ENCODE measurements at regions not wholly inside any gene's neighbourhood (a gene's known extent, or its start where the extent isn't known, plus 50 kb on each side); places are given as distances from the start of the nearest gene placed in this dataset.

- Histone ChIP-seq H3K79me2 (ENCODE audit: insufficient read depth, low read length) (no peaks in the 10 kb centered on the region), H3K4me3 (ENCODE audit: low read depth in 1 of 2, low read length in 2 of 2) (no peak overlapping the region), H2AFZ (ENCODE audit: low read depth, low read length) (no peak overlapping the region), H3K4me2 (ENCODE audit: insufficient read depth, low read length) (no peak overlapping the region), H3K9me3 (ENCODE audit: insufficient read depth, low read length, severe bottlenecking) (no peaks in the 10 kb centered on the region), H3K27me3 (ENCODE audit: insufficient read depth, low read length, poor library complexity) (no peaks in the 10 kb centered on the region), H4K20me1 (ENCODE audit: insufficient read depth, low read length) (no peaks in the 10 kb centered on the region), H3K36me3 (ENCODE audit: insufficient read depth, low read length) (no peaks in the 10 kb centered on the region), H3K27ac (ENCODE audit: low read length) (no peak overlapping the region), H3K9ac (ENCODE audit: low read depth, low read length) (no peak overlapping the region), H3K4me1 (ENCODE audit: insufficient read depth, low read length) (no peaks in the 10 kb centered on the region)
- TF ChIP-seq, protein P1, sequence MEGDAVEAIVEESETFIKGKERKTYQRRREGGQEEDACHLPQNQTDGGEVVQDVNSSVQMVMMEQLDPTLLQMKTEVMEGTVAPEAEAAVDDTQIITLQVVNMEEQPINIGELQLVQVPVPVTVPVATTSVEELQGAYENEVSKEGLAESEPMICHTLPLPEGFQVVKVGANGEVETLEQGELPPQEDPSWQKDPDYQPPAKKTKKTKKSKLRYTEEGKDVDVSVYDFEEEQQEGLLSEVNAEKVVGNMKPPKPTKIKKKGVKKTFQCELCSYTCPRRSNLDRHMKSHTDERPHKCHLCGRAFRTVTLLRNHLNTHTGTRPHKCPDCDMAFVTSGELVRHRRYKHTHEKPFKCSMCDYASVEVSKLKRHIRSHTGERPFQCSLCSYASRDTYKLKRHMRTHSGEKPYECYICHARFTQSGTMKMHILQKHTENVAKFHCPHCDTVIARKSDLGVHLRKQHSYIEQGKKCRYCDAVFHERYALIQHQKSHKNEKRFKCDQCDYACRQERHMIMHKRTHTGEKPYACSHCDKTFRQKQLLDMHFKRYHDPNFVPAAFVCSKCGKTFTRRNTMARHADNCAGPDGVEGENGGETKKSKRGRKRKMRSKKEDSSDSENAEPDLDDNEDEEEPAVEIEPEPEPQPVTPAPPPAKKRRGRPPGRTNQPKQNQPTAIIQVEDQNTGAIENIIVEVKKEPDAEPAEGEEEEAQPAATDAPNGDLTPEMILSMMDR (IDR thresholded peaks at IDR 0.05; ENCODE audit: borderline replicate concordance, extremely low read depth, low read length, poor library complexity, severe bottlenecking), result no peak
- TF ChIP-seq EZH2 (IDR thresholded peaks at IDR 0.05; ENCODE audit: borderline replicate concordance, low read depth, low read length, severe bottlenecking), result no peak
- no peak for DNase-seq
- no peak for ATAC-seq (ENCODE audit: insufficient read depth, low read depth)
Observed at GRCh38 chr2:21467280-21467818, 343.6 kb downstream of the TDRD15 start.

- TF ChIP-seq, protein P1 (IDR thresholded peaks at IDR 0.05; ENCODE audit: borderline replicate concordance, extremely low read depth, low read length, poor library complexity, severe bottlenecking), result no peak
- TF ChIP-seq EZH2 (IDR thresholded peaks at IDR 0.05; ENCODE audit: borderline replicate concordance, low read depth, low read length, severe bottlenecking), result no peak
- Histone ChIP-seq H3K27me3 (ENCODE audit: insufficient read depth, low read length, poor library complexity) (no peaks in the 10 kb centered on the region), H3K79me2 (ENCODE audit: insufficient read depth, low read length) (no peaks in the 10 kb centered on the region), H3K4me3 (ENCODE audit: low read depth in 1 of 2, low read length in 2 of 2) (no peak overlapping the region), H3K9ac (ENCODE audit: low read depth, low read length) (no peak overlapping the region), H3K27ac (ENCODE audit: low read length) (no peak overlapping the region), H2AFZ (ENCODE audit: low read depth, low read length) (no peak overlapping the region), H3K36me3 (ENCODE audit: insufficient read depth, low read length) (no peaks in the 10 kb centered on the region), H4K20me1 (ENCODE audit: insufficient read depth, low read length) (no peaks in the 10 kb centered on the region), H3K9me3 (ENCODE audit: insufficient read depth, low read length, severe bottlenecking) (no peaks in the 10 kb centered on the region), H3K4me2 (ENCODE audit: insufficient read depth, low read length) (no peak overlapping the region), H3K4me1 (ENCODE audit: insufficient read depth, low read length) (no peaks in the 10 kb centered on the region)
- ATAC-seq (ENCODE audit: insufficient read depth, low read depth) (no peak), DNase-seq (no peak)
Observed at GRCh38 chr2:21467910-21468309, 344.1 kb downstream of the TDRD15 start.

- Histone ChIP-seq H3K9ac (ENCODE audit: low read depth, low read length) (no peak overlapping the region), H3K4me3 (ENCODE audit: low read depth in 1 of 2, low read length in 2 of 2) (no peak overlapping the region), H4K20me1 (ENCODE audit: insufficient read depth, low read length) (no peaks in the 10 kb centered on the region), H3K4me1 (ENCODE audit: insufficient read depth, low read length) (no peaks in the 10 kb centered on the region), H3K27me3 (ENCODE audit: insufficient read depth, low read length, poor library complexity) (no peaks in the 10 kb centered on the region), H3K79me2 (ENCODE audit: insufficient read depth, low read length) (no peaks in the 10 kb centered on the region), H3K9me3 (ENCODE audit: insufficient read depth, low read length, severe bottlenecking) (no peaks in the 10 kb centered on the region), H3K36me3 (ENCODE audit: insufficient read depth, low read length) (no peaks in the 10 kb centered on the region), H3K4me2 (ENCODE audit: insufficient read depth, low read length) (no peak overlapping the region), H3K27ac (ENCODE audit: low read length) (no peak overlapping the region), H2AFZ (ENCODE audit: low read depth, low read length) (no peak overlapping the region)
- DNase-seq, result no peak
- TF ChIP-seq, protein P1 (IDR thresholded peaks at IDR 0.05; ENCODE audit: borderline replicate concordance, extremely low read depth, low read length, poor library complexity, severe bottlenecking), result no peak
- TF ChIP-seq EZH2 (IDR thresholded peaks at IDR 0.05; ENCODE audit: borderline replicate concordance, low read depth, low read length, severe bottlenecking), result no peak
- no peak for ATAC-seq (ENCODE audit: insufficient read depth, low read depth)
Observed at GRCh38 chr2:21468624-21469023, 344.9 kb downstream of the TDRD15 start.

- no peak for ATAC-seq (ENCODE audit: insufficient read depth, low read depth)
- H4K20me1 ChIP-seq (ENCODE audit: insufficient read depth, low read length), result no peaks in the 10 kb centered on the region
Observed at GRCh38 chr2:21469158-21469557, 345.4 kb downstream of the TDRD15 start.

More at GRCh38 chr2:21469158-21469557, 345.4 kb downstream of the TDRD15 start:
- Histone ChIP-seq H3K4me3 (ENCODE audit: low read depth in 1 of 2, low read length in 2 of 2) (no peak overlapping the region), H2AFZ (ENCODE audit: low read depth, low read length) (no peak overlapping the region), H3K4me2 (ENCODE audit: insufficient read depth, low read length) (no peak overlapping the region), H3K4me1 (ENCODE audit: insufficient read depth, low read length) (no peaks in the 10 kb centered on the region), H3K9me3 (ENCODE audit: insufficient read depth, low read length, severe bottlenecking) (no peaks in the 10 kb centered on the region), H3K9ac (ENCODE audit: low read depth, low read length) (no peak overlapping the region), H3K27ac (ENCODE audit: low read length) (no peak overlapping the region), H3K79me2 (ENCODE audit: insufficient read depth, low read length) (no peaks in the 10 kb centered on the region), H3K27me3 (ENCODE audit: insufficient read depth, low read length, poor library complexity) (no peaks in the 10 kb centered on the region), H3K36me3 (ENCODE audit: insufficient read depth, low read length) (no peaks in the 10 kb centered on the region)
- DNase-seq, result no peak
- no peak for TF ChIP-seq EZH2 (IDR thresholded peaks at IDR 0.05; ENCODE audit: borderline replicate concordance, low read depth, low read length, severe bottlenecking)
- TF ChIP-seq, protein P1 (IDR thresholded peaks at IDR 0.05; ENCODE audit: borderline replicate concordance, extremely low read depth, low read length, poor library complexity, severe bottlenecking), result no peak

All from DND-41 (cell line).